ENCODE measurements at regions not wholly inside any gene's neighbourhood (a gene's known extent, or its start where the extent isn't known, plus 50 kb on each side); places are given as distances from the start of the nearest gene placed in this dataset.
A peak's percentile ranks its signal among the peaks of the same experiment; 100 is the strongest.

- Histone ChIP-seq H3K27me3 (ENCODE audit: insufficient read depth in 3 of 3, low read length in 2 of 3) (no peaks in the 10 kb centered on the region), H3K4me3 (no peak overlapping the region), H3K9me3 (no peaks in the 10 kb centered on the region), H3K36me3 (ENCODE audit: insufficient read depth in 1 of 2, low read depth in 1 of 2) (no peaks in the 10 kb centered on the region), H3K27ac (no peak overlapping the region), H3K4me1 (peaks cover 11% of the 10 kb centered on the region)
- no peak for ATAC-seq
- TF ChIP-seq, protein P1, sequence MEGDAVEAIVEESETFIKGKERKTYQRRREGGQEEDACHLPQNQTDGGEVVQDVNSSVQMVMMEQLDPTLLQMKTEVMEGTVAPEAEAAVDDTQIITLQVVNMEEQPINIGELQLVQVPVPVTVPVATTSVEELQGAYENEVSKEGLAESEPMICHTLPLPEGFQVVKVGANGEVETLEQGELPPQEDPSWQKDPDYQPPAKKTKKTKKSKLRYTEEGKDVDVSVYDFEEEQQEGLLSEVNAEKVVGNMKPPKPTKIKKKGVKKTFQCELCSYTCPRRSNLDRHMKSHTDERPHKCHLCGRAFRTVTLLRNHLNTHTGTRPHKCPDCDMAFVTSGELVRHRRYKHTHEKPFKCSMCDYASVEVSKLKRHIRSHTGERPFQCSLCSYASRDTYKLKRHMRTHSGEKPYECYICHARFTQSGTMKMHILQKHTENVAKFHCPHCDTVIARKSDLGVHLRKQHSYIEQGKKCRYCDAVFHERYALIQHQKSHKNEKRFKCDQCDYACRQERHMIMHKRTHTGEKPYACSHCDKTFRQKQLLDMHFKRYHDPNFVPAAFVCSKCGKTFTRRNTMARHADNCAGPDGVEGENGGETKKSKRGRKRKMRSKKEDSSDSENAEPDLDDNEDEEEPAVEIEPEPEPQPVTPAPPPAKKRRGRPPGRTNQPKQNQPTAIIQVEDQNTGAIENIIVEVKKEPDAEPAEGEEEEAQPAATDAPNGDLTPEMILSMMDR (IDR thresholded peaks at IDR 0.05): no peak
- WGBS, 3 donors: 51 to 68% (median 60%) methylated on average over 1 of the region's 1 CpG
- intact Hi-C loops (cut with DNase I): no loop called here
- DNase-seq: no peak
These were observed 419.1 kb downstream of the NR2F1-AS1 start for GRCh38 chr5:93161661-93162654.

DNA sequence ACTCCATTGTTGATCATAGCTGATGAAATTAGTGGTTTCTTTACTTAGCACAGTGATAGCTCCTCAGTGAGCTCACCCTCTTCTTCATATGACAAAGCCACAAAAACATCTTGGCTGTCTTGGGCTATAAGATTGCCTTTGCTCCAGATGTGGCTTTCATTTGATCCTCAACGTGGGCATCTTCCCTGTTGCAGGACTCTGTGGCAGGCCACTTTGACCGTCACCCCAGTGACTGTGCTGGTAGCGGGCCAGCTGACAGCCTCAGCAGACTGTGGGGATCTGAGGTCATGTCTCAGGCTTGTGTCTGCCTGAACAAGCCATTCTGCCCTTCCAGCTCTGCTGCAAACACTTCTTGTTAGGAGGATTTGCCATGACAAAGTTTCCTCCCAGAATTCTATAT is 422.2 kb downstream of the NR2F1-AS1 start:
- DNase-seq (peak in 1 of 2 donors; percentile 26), ATAC-seq (no peak)
- H3K4me3 ChIP-seq: no peak overlapping the region
- H3K4me1 ChIP-seq: peaks cover 6% of the 10 kb centered on the region
- TF ChIP-seq, protein P1 (IDR thresholded peaks at IDR 0.05): no peak
- no peaks in the 10 kb centered on the region for H3K36me3 ChIP-seq (ENCODE audit: insufficient read depth in 1 of 2, low read depth in 1 of 2)
- H3K27me3 ChIP-seq (ENCODE audit: insufficient read depth in 3 of 3, low read length in 2 of 3): no peaks in the 10 kb centered on the region
- H3K27ac ChIP-seq: no peak overlapping the region
- intact Hi-C loops (cut with DNase I): no loop called here
- H3K9me3 ChIP-seq: no peaks in the 10 kb centered on the region
- WGBS, 3 donors: 63 to 78% (median 64%) methylated on average over 3 of the region's 3 CpGs

GRCh38 chr5:93156566-93156965 is 424.5 kb downstream of the NR2F1-AS1 start:
- DNase-seq (no peak), ATAC-seq (no peak)
- TF ChIP-seq, protein P1 (IDR thresholded peaks at IDR 0.05): no peak
- H3K9me3 ChIP-seq: no peaks in the 10 kb centered on the region
- no peak overlapping the region for H3K27ac ChIP-seq
- no peaks in the 10 kb centered on the region for H3K36me3 ChIP-seq (ENCODE audit: insufficient read depth in 1 of 2, low read depth in 1 of 2)
- no peak overlapping the region for H3K4me3 ChIP-seq
- WGBS, 3 donors: 92 to 99% (median 95%) methylated on average over 5 of the region's 5 CpGs
- intact Hi-C loops (cut with DNase I): no loop called here
- H3K4me1 ChIP-seq: peaks cover under 1% of the 10 kb centered on the region
- no peaks in the 10 kb centered on the region for H3K27me3 ChIP-seq (ENCODE audit: insufficient read depth in 3 of 3, low read length in 2 of 3)

- H3K36me3 ChIP-seq (ENCODE audit: insufficient read depth in 1 of 2, low read depth in 1 of 2): no peaks in the 10 kb centered on the region
- intact Hi-C loops (cut with DNase I): no loop called here
- no peak overlapping the region for H3K27ac ChIP-seq
- H3K4me3 ChIP-seq: no peak overlapping the region
- DNase-seq (no peak), ATAC-seq (no peak)
- no peaks in the 10 kb centered on the region for H3K9me3 ChIP-seq
- H3K27me3 ChIP-seq (ENCODE audit: insufficient read depth in 3 of 3, low read length in 2 of 3): no peaks in the 10 kb centered on the region
- WGBS, 3 donors: 61 to 82% (median 73%) methylated on average over 1 of the region's 1 CpG
- TF ChIP-seq, protein P1 (IDR thresholded peaks at IDR 0.05): no peak
- peaks cover 7% of the 10 kb centered on the region for H3K4me1 ChIP-seq
These were observed 426.5 kb downstream of the NR2F1-AS1 start for GRCh38 chr5:93154535-93154934.
